HEK293 (cell line): ENCODE measurements at regions not wholly inside any gene's neighbourhood (a gene's known extent, or its start where the extent isn't known, plus 50 kb on each side); places are given as distances from the start of the nearest gene placed in this dataset.
A peak's percentile ranks its signal among the peaks of the same experiment; 100 is the strongest.

Source experiments
- CTCF ChIA-PET: fragments of 350-600 bp; formaldehyde crosslinking; extraction: SDS; loops from one replicate; lab custom pipeline; 2021; ENCODE audit warnings: antibody characterized with exemption; lab: Yijun Ruan, JAX
- POLR2A ChIA-PET: fragments of 300-600 bp; formaldehyde crosslinking; extraction: SDS; loops from one replicate; lab custom pipeline; 2020; ENCODE audit warnings: antibody characterized with exemption, inconsistent platforms; lab: Yijun Ruan, JAX
- H3K27ac ChIP-seq: fragments of 200-500 bp; sonication (Bioruptor generic); 2 replicates; pipeline ENCODE4 v1.5.1; 2014; ENCODE audit warnings: low read depth, low read length, control low read depth, inconsistent platforms; ENCODE audit errors: extremely low read depth
- H3K36me3 ChIP-seq, 2 experiments: fragments of 200-500 bp in 1 of 2; sonication (Bioruptor generic) in 1 of 2; 1 replicate in 1 of 2; 2 replicates in 1 of 2; pipeline ENCODE4 v1.5.1; 2014 to 2017; ENCODE audit warnings: inconsistent platforms in 2 of 2, low read length in 2 of 2; ENCODE audit not compliant: control insufficient read depth in 2 of 2, insufficient read depth in 1 of 2
- H3K4me1 ChIP-seq: fragments of 200-500 bp; sonication (Bioruptor generic); 2 replicates; pipeline ENCODE4 v1.5.1; 2014; ENCODE audit warnings: mild to moderate bottlenecking, low read length, inconsistent platforms; ENCODE audit not compliant: control insufficient read depth, insufficient read depth
- H3K4me3 ChIP-seq: 2 replicates; pipeline ENCODE4 v1.5.1; 2011; ENCODE audit warnings: low read depth, mild to moderate bottlenecking, control low read depth, low read length, moderate library complexity
- H3K9me3 ChIP-seq: fragments of 200-500 bp; sonication (Bioruptor generic); 2 replicates; pipeline ENCODE4 v1.5.1; 2014; ENCODE audit warnings: low read depth, low read length, inconsistent platforms; ENCODE audit not compliant: control insufficient read depth, insufficient read depth
- GLI2 ChIP-seq: fragments of 450-650 bp; formaldehyde crosslinking; IDR thresholded peaks from 2 replicates; pipeline ENCODE4; 2017; ENCODE audit warnings: missing biosample characterization, missing genetic modification characterization, low read depth, borderline replicate concordance
- KLF1 ChIP-seq: fragments of 450-650 bp; formaldehyde crosslinking; IDR thresholded peaks from 2 replicates; pipeline ENCODE4 v1.5.1; 2016; ENCODE audit warnings: missing biosample characterization, missing genetic modification characterization
- PATZ1 ChIP-seq: fragments of 450-650 bp; formaldehyde crosslinking; IDR thresholded peaks from 2 replicates; pipeline ENCODE4 v1.5.1; 2016; ENCODE audit warnings: missing biosample characterization, missing genetic modification characterization
- ZBTB17 ChIP-seq: fragments of 450-650 bp; formaldehyde crosslinking; IDR thresholded peaks from 2 replicates; pipeline ENCODE4 v1.5.1; 2016; ENCODE audit warnings: missing biosample characterization, missing genetic modification characterization
- ZBTB8A ChIP-seq: fragments of 450-650 bp; formaldehyde crosslinking; IDR thresholded peaks from 2 replicates; pipeline ENCODE4 v1.5.1; 2016; ENCODE audit warnings: missing biosample characterization, missing genetic modification characterization
- ZEB2 ChIP-seq: fragments of 450-650 bp; formaldehyde crosslinking; IDR thresholded peaks from 2 replicates; pipeline ENCODE4 v1.5.1; 2016; ENCODE audit warnings: missing biosample characterization, missing genetic modification characterization
- ZFHX2 ChIP-seq: fragments of 450-650 bp; formaldehyde crosslinking; conservative IDR thresholded peaks from 2 replicates; pipeline ENCODE4 v1.5.1; 2016; ENCODE audit warnings: missing biosample characterization, missing genetic modification characterization
- ZFP41 ChIP-seq: fragments of 450-650 bp; formaldehyde crosslinking; IDR thresholded peaks from 2 replicates; pipeline ENCODE4 v1.5.1; 2016; ENCODE audit warnings: missing biosample characterization, missing genetic modification characterization, borderline replicate concordance
- ZNF155 ChIP-seq: fragments of 450-650 bp; formaldehyde crosslinking; IDR thresholded peaks from 2 replicates; pipeline ENCODE4 v1.5.1; 2016; ENCODE audit warnings: missing biosample characterization, missing genetic modification characterization
- ZNF221 ChIP-seq: fragments of 450-650 bp; formaldehyde crosslinking; IDR thresholded peaks from 2 replicates; pipeline ENCODE4 v1.5.1; 2017; ENCODE audit warnings: missing biosample characterization, missing genetic modification characterization, borderline replicate concordance
- ZNF223 ChIP-seq: fragments of 450-650 bp; formaldehyde crosslinking; IDR thresholded peaks from 2 replicates; pipeline ENCODE4 v1.5.1; 2016; ENCODE audit warnings: missing biosample characterization, missing genetic modification characterization
- ZNF23 ChIP-seq: fragments of 450-650 bp; formaldehyde crosslinking; IDR thresholded peaks from 2 replicates; pipeline ENCODE4 v1.5.1; 2016; ENCODE audit warnings: missing biosample characterization, missing genetic modification characterization, borderline replicate concordance
- ZNF239 ChIP-seq: fragments of 450-650 bp; formaldehyde crosslinking; IDR thresholded peaks from 2 replicates; pipeline ENCODE4 v1.5.1; 2016; ENCODE audit warnings: missing biosample characterization, missing genetic modification characterization
- ZNF266 ChIP-seq: fragments of 450-650 bp; formaldehyde crosslinking; IDR thresholded peaks from 2 replicates; pipeline ENCODE4 v1.5.1; 2016; ENCODE audit warnings: missing biosample characterization, missing genetic modification characterization, low read depth
- ZNF560 ChIP-seq: fragments of 450-650 bp; formaldehyde crosslinking; IDR thresholded peaks from 2 replicates; pipeline ENCODE4 v1.5.1; 2017; ENCODE audit warnings: missing biosample characterization, missing genetic modification characterization, borderline replicate concordance
- ZNF624 ChIP-seq: fragments of 450-650 bp; formaldehyde crosslinking; IDR thresholded peaks from 2 replicates; pipeline ENCODE4 v1.5.1; 2017; ENCODE audit warnings: missing biosample characterization, missing genetic modification characterization
- ZNF629 ChIP-seq: fragments of 450-650 bp; formaldehyde crosslinking; IDR thresholded peaks from 2 replicates; pipeline ENCODE4 v1.5.1; 2017; ENCODE audit warnings: missing biosample characterization, missing genetic modification characterization
- ZNF830 ChIP-seq: fragments of 450-650 bp; IDR thresholded peaks from 2 replicates; pipeline ENCODE4 v1.5.0; 2018; ENCODE audit warnings: missing biosample characterization, missing genetic modification characterization, low read depth, mild to moderate bottlenecking, moderate library complexity
- TF ChIP-seq, protein P1 (sequence below): fragments of 450-650 bp; formaldehyde crosslinking; IDR thresholded peaks from 2 replicates; pipeline ENCODE4 v1.5.1; 2016; ENCODE audit warnings: missing biosample characterization, missing genetic modification characterization
- TF ChIP-seq, protein P2 (sequence below): fragments of 450-650 bp; formaldehyde crosslinking; conservative IDR thresholded peaks from 2 replicates; pipeline ENCODE4 v1.5.1; 2016; ENCODE audit warnings: low read depth, missing biosample characterization, missing genetic modification characterization
- TF ChIP-seq, protein P3 (sequence below): fragments of 450-650 bp; formaldehyde crosslinking; IDR thresholded peaks from 2 replicates; pipeline ENCODE4 v1.5.1; 2016; ENCODE audit warnings: missing biosample characterization, missing genetic modification characterization
- TF ChIP-seq, protein P4 (sequence below): fragments of 450-650 bp; formaldehyde crosslinking; IDR thresholded peaks from 2 replicates; pipeline ENCODE4 v1.5.1; 2016; ENCODE audit warnings: missing biosample characterization, missing genetic modification characterization

- TF ChIP-seq, protein P1, sequence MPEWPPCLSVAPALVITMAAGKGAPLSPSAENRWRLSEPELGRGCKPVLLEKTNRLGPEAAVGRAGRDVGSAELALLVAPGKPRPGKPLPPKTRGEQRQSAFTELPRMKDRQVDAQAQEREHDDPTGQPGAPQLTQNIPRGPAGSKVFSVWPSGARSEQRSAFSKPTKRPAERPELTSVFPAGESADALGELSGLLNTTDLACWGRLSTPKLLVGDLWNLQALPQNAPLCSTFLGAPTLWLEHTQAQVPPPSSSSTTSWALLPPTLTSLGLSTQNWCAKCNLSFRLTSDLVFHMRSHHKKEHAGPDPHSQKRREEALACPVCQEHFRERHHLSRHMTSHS (tag by site-specific recombination), result no peak
- TF ChIP-seq ZNF560 (tag by site-specific recombination), result no peak
- TF ChIP-seq ZBTB8A (tag by site-specific recombination), result no peak
- no peak for TF ChIP-seq ZNF155 (tag by site-specific recombination)
- TF ChIP-seq ZBTB17, result no peak
- no peak for TF ChIP-seq ZNF23
- TF ChIP-seq ZFHX2 (tag by site-specific recombination), result peak; percentile 62
These were observed 86.6 kb downstream of the FEM1C start (continued) for GRCh38 chr5:115458003-115458409.

GRCh38 chr5:115457571-115457970 lies 87.0 kb downstream of the FEM1C start:
- TF ChIP-seq, protein P2, sequence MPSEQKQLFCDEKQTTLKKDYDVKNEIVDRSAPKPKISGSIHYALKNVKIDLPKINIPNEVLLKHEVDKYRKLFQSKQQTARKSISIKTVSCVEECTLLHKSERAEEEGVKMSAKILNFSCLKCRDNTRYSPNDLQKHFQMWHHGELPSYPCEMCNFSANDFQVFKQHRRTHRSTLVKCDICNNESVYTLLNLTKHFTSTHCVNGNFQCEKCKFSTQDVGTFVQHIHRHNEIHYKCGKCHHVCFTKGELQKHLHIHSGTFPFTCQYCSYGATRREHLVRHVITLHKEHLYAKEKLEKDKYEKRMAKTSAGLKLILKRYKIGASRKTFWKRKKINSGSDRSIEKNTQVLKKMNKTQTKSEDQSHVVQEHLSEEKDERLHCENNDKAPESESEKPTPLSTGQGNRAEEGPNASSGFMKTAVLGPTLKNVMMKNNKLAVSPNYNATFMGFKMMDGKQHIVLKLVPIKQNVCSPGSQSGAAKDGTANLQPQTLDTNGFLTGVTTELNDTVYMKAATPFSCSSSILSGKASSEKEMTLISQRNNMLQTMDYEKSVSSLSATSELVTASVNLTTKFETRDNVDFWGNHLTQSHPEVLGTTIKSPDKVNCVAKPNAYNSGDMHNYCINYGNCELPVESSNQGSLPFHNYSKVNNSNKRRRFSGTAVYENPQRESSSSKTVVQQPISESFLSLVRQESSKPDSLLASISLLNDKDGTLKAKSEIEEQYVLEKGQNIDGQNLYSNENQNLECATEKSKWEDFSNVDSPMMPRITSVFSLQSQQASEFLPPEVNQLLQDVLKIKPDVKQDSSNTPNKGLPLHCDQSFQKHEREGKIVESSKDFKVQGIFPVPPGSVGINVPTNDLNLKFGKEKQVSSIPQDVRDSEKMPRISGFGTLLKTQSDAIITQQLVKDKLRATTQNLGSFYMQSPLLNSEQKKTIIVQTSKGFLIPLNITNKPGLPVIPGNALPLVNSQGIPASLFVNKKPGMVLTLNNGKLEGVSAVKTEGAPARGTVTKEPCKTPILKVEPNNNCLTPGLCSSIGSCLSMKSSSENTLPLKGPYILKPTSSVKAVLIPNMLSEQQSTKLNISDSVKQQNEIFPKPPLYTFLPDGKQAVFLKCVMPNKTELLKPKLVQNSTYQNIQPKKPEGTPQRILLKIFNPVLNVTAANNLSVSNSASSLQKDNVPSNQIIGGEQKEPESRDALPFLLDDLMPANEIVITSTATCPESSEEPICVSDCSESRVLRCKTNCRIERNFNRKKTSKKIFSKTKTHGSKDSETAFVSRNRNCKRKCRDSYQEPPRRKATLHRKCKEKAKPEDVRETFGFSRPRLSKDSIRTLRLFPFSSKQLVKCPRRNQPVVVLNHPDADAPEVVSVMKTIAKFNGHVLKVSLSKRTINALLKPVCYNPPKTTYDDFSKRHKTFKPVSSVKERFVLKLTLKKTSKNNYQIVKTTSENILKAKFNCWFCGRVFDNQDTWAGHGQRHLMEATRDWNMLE (tag by site-specific recombination), result no peak
- H3K4me1 ChIP-seq, result no peaks in the 10 kb centered on the region
- POLR2A ChIA-PET, result no interaction called here

DNA sequence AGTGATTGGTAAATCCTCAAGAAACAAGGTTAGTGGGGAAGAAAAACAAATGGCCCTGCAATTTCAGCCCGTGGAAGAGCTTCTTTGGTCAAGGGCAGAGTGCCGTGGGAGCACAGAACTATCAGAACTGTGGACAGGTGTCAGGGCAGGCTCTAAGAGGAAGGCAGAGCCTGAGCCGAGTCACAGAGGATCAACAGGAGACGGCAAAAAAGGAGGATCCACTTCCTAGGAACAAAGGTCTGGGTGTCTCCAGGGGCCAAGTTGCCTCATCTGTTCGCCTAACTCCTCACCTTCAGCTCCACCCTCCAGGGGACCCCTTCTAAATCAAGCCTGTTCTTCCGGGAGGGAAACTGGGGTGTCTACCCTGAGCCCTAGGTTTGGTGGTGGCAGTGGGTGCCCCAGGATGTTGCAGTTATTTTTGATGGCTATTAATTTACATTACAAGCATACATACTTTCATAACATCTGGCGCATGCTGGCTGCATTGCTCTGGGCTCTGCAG lies 88.0 kb downstream of the FEM1C start:
- Histone ChIP-seq H3K9me3 (no peaks in the 10 kb centered on the region), H3K4me3 (no peak overlapping the region), H3K4me1 (no peaks in the 10 kb centered on the region), H3K36me3 (no peaks in the 10 kb centered on the region), H3K27ac (no peak overlapping the region)
- no peak for TF ChIP-seq ZNF629 (tag by site-specific recombination)
- TF ChIP-seq, protein P3, sequence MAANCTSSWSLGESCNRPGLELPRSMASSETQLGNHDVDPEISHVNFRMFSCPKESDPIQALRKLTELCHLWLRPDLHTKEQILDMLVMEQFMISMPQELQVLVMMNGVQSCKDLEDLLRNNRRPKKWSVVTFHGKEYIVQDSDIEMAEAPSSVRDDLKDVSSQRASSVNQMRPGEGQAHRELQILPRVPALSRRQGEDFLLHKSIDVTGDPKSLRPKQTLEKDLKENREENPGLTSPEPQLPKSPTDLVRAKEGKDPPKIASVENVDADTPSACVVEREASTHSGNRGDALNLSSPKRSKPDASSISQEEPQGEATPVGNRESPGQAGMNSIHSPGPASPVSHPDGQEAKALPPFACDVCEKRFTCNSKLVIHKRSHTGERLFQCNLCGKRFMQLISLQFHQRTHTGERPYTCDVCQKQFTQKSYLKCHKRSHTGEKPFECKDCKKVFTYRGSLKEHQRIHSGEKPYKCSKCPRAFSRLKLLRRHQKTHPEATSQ (tag by site-specific recombination), result no peak
- TF ChIP-seq, protein P4, sequence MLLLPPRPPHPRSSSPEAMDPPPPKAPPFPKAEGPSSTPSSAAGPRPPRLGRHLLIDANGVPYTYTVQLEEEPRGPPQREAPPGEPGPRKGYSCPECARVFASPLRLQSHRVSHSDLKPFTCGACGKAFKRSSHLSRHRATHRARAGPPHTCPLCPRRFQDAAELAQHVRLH (tag by site-specific recombination), result no peak
- no peak for TF ChIP-seq ZNF266 (tag by site-specific recombination)
- TF ChIP-seq ZNF239, result no peak
- no peak for TF ChIP-seq ZFP41
- TF ChIP-seq ZNF624 (tag by site-specific recombination), result no peak
- TF ChIP-seq ZNF830, result no peak
- TF ChIP-seq ZEB2, result no peak
- no peak for TF ChIP-seq KLF1 (tag by site-specific recombination)
- TF ChIP-seq PATZ1, result no peak
- no peak for TF ChIP-seq ZNF223 (tag by site-specific recombination)
- TF ChIP-seq GLI2, result no peak
- no peak for TF ChIP-seq ZNF221 (tag by site-specific recombination)
- POLR2A ChIA-PET, result no interaction called here
- CTCF ChIA-PET, result interaction anchor here (0.7 kb wide), 1 partner anchor 151 kb away, joined by 3 read pairs; no protein-coding TSS in a partner anchor

More at GRCh38 chr5:115457571-115457970, 87.0 kb downstream of the FEM1C start:
- CTCF ChIA-PET, result interaction anchor here (0.6 kb wide), 1 partner anchor 114 kb away, joined by 6 read pairs; no protein-coding TSS in a partner anchor
- Histone ChIP-seq H3K36me3 (no peaks in the 10 kb centered on the region), H3K27ac (no peak overlapping the region), H3K4me3 (no peak overlapping the region), H3K9me3 (no peaks in the 10 kb centered on the region)
